ENCODE measurements at regions not wholly inside any gene's neighbourhood (a gene's known extent, or its start where the extent isn't known, plus 50 kb on each side); places are given as distances from the start of the nearest gene placed in this dataset.

- Histone ChIP-seq H3K4me1 (ENCODE audit: insufficient read depth, low read length) (peaks cover 23% of the 10 kb centered on the region), H3K9ac (ENCODE audit: low read depth, low read length) (no peak overlapping the region), H3K9me3 (ENCODE audit: insufficient read depth, low read depth, low read length) (no peaks in the 10 kb centered on the region), H3K36me3 (ENCODE audit: insufficient read depth, low read length) (no peaks in the 10 kb centered on the region), H3K27me3 (ENCODE audit: insufficient read depth, low read length) (no peaks in the 10 kb centered on the region), H3K4me3 (ENCODE audit: low read length) (no peak overlapping the region), H3K27ac (ENCODE audit: low read depth, low read length) (no peak overlapping the region)
- 92% methylated on average over 4 of the region's 4 CpGs for whole genome bisulfite sequencing
These were observed 565.7 kb downstream of the ZEB2 start for GRCh38 chr2:143954186-143954585.

GRCh38 chr2:143953451-143954030 is 566.4 kb downstream of the ZEB2 start:
- H3K9ac ChIP-seq (ENCODE audit: low read depth, low read length): no peak overlapping the region
- H3K4me1 ChIP-seq (ENCODE audit: insufficient read depth, low read length): peaks cover 23% of the 10 kb centered on the region
- no peak overlapping the region for H3K4me3 ChIP-seq (ENCODE audit: low read length)
- WGBS: 86% methylated on average over 1 of the region's 2 CpGs
- H3K9me3 ChIP-seq (ENCODE audit: insufficient read depth, low read depth, low read length): no peaks in the 10 kb centered on the region
- no peaks in the 10 kb centered on the region for H3K36me3 ChIP-seq (ENCODE audit: insufficient read depth, low read length)
- no peaks in the 10 kb centered on the region for H3K27me3 ChIP-seq (ENCODE audit: insufficient read depth, low read length)
- H3K27ac ChIP-seq (ENCODE audit: low read depth, low read length): no peak overlapping the region

GRCh38 chr2:143952536-143952935 is 567.4 kb downstream of the ZEB2 start:
- peaks cover 23% of the 10 kb centered on the region for H3K4me1 ChIP-seq (ENCODE audit: insufficient read depth, low read length)

DNA sequence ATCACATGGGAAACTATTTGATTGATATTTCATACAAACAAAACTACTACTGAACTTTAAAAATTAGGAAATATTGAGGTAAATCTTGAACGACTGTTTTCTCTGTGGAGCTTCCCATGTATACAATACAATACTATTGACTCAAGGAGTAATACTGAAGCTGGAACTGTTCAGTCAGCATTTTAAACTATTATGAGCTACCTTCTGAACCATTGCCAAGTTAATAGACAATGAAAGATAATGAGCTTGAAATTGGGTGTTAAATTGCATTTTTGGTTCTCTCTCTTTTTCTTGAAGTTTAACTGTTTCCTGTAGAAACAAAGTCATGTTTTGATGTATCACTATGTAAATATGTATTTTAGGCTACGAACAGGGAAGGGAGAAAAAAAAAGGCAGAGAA is 569.2 kb downstream of the ZEB2 start:
- H3K36me3 ChIP-seq (ENCODE audit: insufficient read depth, low read length): no peaks in the 10 kb centered on the region
- peaks cover 23% of the 10 kb centered on the region for H3K4me1 ChIP-seq (ENCODE audit: insufficient read depth, low read length)
- H3K4me3 ChIP-seq (ENCODE audit: low read length): no peak overlapping the region
- H3K9ac ChIP-seq (ENCODE audit: low read depth, low read length): no peak overlapping the region
- H3K27me3 ChIP-seq (ENCODE audit: insufficient read depth, low read length): no peaks in the 10 kb centered on the region
- H3K27ac ChIP-seq (ENCODE audit: low read depth, low read length): no peak overlapping the region
- WGBS: 100% methylated on average over 1 of the region's 2 CpGs
- no peaks in the 10 kb centered on the region for H3K9me3 ChIP-seq (ENCODE audit: insufficient read depth, low read depth, low read length)

More at GRCh38 chr2:143952536-143952935, 567.4 kb downstream of the ZEB2 start:
- Histone ChIP-seq H3K27me3 (ENCODE audit: insufficient read depth, low read length) (no peaks in the 10 kb centered on the region), H3K4me3 (ENCODE audit: low read length) (no peak overlapping the region), H3K9ac (ENCODE audit: low read depth, low read length) (no peak overlapping the region), H3K9me3 (ENCODE audit: insufficient read depth, low read depth, low read length) (no peaks in the 10 kb centered on the region), H3K36me3 (ENCODE audit: insufficient read depth, low read length) (no peaks in the 10 kb centered on the region), H3K27ac (ENCODE audit: low read depth, low read length) (no peak overlapping the region)
- WGBS: no CpG with 5 or more reads among the region's 1 CpG

DNA sequence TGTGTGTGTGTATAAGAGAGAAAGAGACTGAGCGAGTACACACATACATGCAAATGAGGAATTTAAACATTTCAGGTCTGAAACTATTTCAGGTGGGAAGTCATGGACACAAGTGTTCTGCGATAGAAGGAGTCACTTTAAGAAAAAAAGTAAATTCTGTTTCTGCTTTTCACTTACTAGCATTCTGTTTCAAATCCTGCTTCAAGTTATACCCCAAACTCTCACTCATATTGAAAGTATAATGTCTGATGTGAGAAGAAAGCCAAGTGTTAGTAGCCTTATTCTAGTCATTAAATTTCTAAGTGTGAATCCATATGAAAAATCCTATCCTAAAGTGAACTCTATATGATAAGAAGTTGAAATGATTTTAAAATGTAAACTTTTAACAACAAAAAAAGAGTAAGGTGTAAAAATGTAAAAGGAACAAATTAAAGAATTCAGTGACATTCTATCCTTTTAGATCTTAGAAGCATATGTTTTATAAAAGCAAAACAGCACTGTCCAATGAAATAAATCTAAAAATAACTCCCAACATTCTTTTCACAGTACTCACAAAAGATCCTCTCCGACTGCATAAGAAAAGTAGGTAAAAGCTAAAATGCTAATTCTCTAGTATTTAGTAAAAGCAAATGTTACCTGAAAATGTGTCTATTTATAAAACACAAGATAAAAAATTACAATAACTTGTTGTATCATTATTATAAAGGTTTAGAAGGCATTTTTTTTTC is 570.6 kb downstream of the ZEB2 start:
- Histone ChIP-seq H3K27ac (ENCODE audit: low read depth, low read length) (no peak overlapping the region), H3K36me3 (ENCODE audit: insufficient read depth, low read length) (no peaks in the 10 kb centered on the region), H3K4me3 (ENCODE audit: low read length) (no peak overlapping the region), H3K9me3 (ENCODE audit: insufficient read depth, low read depth, low read length) (no peaks in the 10 kb centered on the region), H3K27me3 (ENCODE audit: insufficient read depth, low read length) (no peaks in the 10 kb centered on the region), H3K4me1 (ENCODE audit: insufficient read depth, low read length) (peaks cover 19% of the 10 kb centered on the region), H3K9ac (ENCODE audit: low read depth, low read length) (no peak overlapping the region)
- whole genome bisulfite sequencing: 94% methylated on average over 2 of the region's 3 CpGs

- no peaks in the 10 kb centered on the region for H3K36me3 ChIP-seq (ENCODE audit: insufficient read depth, low read length)
- no peak overlapping the region for H3K9ac ChIP-seq (ENCODE audit: low read depth, low read length)
- no peaks in the 10 kb centered on the region for H3K9me3 ChIP-seq (ENCODE audit: insufficient read depth, low read depth, low read length)
- WGBS: 91% methylated on average over 2 of the region's 2 CpGs
- no peaks in the 10 kb centered on the region for H3K27me3 ChIP-seq (ENCODE audit: insufficient read depth, low read length)
- peaks cover 14% of the 10 kb centered on the region for H3K4me1 ChIP-seq (ENCODE audit: insufficient read depth, low read length)
- no peak overlapping the region for H3K4me3 ChIP-seq (ENCODE audit: low read length)
- no peak overlapping the region for H3K27ac ChIP-seq (ENCODE audit: low read depth, low read length)
These were observed 571.2 kb downstream of the ZEB2 start for GRCh38 chr2:143948710-143949109.

GRCh38 chr2:143946436-143947391 is 573.2 kb downstream of the ZEB2 start:
- Histone ChIP-seq H3K4me3 (ENCODE audit: low read length) (no peak overlapping the region), H3K4me1 (ENCODE audit: insufficient read depth, low read length) (0 out of 2 replicates have a peak, but pooled peaks cover 7% of the 10 kb centered on the region), H3K27ac (ENCODE audit: low read depth, low read length) (no peak overlapping the region), H3K9ac (ENCODE audit: low read depth, low read length) (no peak overlapping the region), H3K9me3 (ENCODE audit: insufficient read depth, low read depth, low read length) (no peaks in the 10 kb centered on the region), H3K27me3 (ENCODE audit: insufficient read depth, low read length) (no peaks in the 10 kb centered on the region), H3K36me3 (ENCODE audit: insufficient read depth, low read length) (no peaks in the 10 kb centered on the region)
- WGBS: 94% methylated on average over 18 of the region's 18 CpGs

- Histone ChIP-seq H3K4me3 (ENCODE audit: low read length) (no peak overlapping the region), H3K4me1 (ENCODE audit: insufficient read depth, low read length) (peaks cover 30% of the 10 kb centered on the region)
These were observed 577.4 kb downstream of the ZEB2 start for GRCh38 chr2:143942486-143942885.

DNA sequence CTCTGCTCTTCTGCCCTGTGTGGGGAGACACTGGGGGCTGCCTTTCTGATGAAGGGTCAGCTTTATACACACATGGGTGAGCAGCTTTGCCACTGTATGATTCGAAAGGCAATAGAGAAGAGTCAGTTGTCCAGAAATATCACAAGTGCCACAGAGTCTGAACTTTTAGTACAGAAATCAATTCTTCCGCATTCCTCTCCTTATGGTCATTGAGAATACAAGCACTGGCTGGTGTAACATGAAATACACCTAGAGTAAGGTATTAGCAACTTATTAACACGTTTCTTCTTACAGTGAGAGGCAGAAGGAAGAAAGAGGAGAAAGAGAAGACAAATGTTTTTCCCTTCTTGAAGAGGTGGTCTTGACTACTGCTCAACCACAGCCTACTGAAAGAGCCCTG is 579.2 kb downstream of the ZEB2 start:
- Histone ChIP-seq H3K9me3 (ENCODE audit: insufficient read depth, low read depth, low read length) (no peaks in the 10 kb centered on the region), H3K27ac (ENCODE audit: low read depth, low read length) (no peak overlapping the region), H3K4me3 (ENCODE audit: low read length) (no peak overlapping the region), H3K9ac (ENCODE audit: low read depth, low read length) (no peak overlapping the region), H3K36me3 (ENCODE audit: insufficient read depth, low read length) (no peaks in the 10 kb centered on the region), H3K27me3 (ENCODE audit: insufficient read depth, low read length) (peaks cover 26% of the 10 kb centered on the region), H3K4me1 (ENCODE audit: insufficient read depth, low read length) (peaks cover 40% of the 10 kb centered on the region)
- 92% methylated on average over 3 of the region's 3 CpGs for WGBS

More at GRCh38 chr2:143942486-143942885, 577.4 kb downstream of the ZEB2 start:
- H3K9me3 ChIP-seq (ENCODE audit: insufficient read depth, low read depth, low read length): no peaks in the 10 kb centered on the region
- H3K27me3 ChIP-seq (ENCODE audit: insufficient read depth, low read length): peaks cover 9% of the 10 kb centered on the region
- no peak overlapping the region for H3K27ac ChIP-seq (ENCODE audit: low read depth, low read length)
- no peak overlapping the region for H3K9ac ChIP-seq (ENCODE audit: low read depth, low read length)
- no peaks in the 10 kb centered on the region for H3K36me3 ChIP-seq (ENCODE audit: insufficient read depth, low read length)

- H3K36me3 ChIP-seq (ENCODE audit: insufficient read depth, low read length): no peaks in the 10 kb centered on the region
- no peak overlapping the region for H3K4me3 ChIP-seq (ENCODE audit: low read length)
- peaks cover 34% of the 10 kb centered on the region for H3K27me3 ChIP-seq (ENCODE audit: insufficient read depth, low read length)
- 77% methylated on average over 5 of the region's 6 CpGs for WGBS
- no peak overlapping the region for H3K9ac ChIP-seq (ENCODE audit: low read depth, low read length)
- peaks cover 50% of the 10 kb centered on the region for H3K4me1 ChIP-seq (ENCODE audit: insufficient read depth, low read length)
- no peaks in the 10 kb centered on the region for H3K9me3 ChIP-seq (ENCODE audit: insufficient read depth, low read depth, low read length)
- H3K27ac ChIP-seq (ENCODE audit: low read depth, low read length): no peak overlapping the region
These were observed 580.1 kb downstream of the ZEB2 start for GRCh38 chr2:143939626-143940330.

Data from HUES64 (cell line).